ENCODE measurements at regions not wholly inside any gene's neighbourhood (a gene's known extent, or its start where the extent isn't known, plus 50 kb on each side); places are given as distances from the start of the nearest gene placed in this dataset.
A peak's percentile ranks its signal among the peaks of the same experiment; 100 is the strongest.
"Not testable (repeated sequence)": the region's sequence is repeated elsewhere in the genome, so short reads cannot be mapped to it uniquely, and the experiment has no call there.

DNA sequence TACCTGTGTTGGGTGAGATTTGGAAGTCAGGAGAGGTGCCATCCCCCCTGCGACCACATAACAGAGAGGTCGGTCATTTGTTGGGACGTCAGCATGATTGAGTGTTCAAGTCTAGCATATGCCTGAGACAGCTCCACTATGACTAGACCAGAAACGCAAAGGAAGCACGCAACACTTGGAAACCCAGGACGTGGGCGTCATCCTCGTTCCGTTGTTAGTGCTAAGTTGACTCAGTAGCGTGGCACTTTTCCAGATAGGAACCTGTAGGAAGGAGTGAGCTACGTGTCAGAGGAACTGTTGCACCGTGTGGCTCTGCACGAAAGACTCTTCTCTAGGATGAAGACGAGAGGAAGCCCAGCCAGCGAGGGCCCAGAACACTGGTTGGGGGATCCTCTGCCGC lies 431.2 kb upstream of the AMELY start:
- H3K27me3 Mint-ChIP-seq, CTCF ChIA-PET, H3K9me3 Mint-ChIP-seq, POLR2A ChIA-PET: not testable (repeated sequence)
- Mint-ChIP-seq H3K4me3 (peak overlapping the region; percentile 2), H3K36me3 (ENCODE audit: low read depth) (peaks cover 62% of the 10 kb centered on the region), H3K4me1 (peaks cover 57% of the 10 kb centered on the region), H3K27ac (peak overlapping the region; percentile 72)
- DNase-seq = peak; percentile 18

GRCh38 chrY:7339391-7340087 lies 428.0 kb upstream of the AMELY start:
- Mint-ChIP-seq H3K27ac (peak overlapping the region; percentile 91), H3K36me3 (ENCODE audit: low read depth) (peaks cover 72% of the 10 kb centered on the region), H3K4me3 (peak overlapping the region; percentile 51), H3K27me3 (no peaks in the 10 kb centered on the region), H3K9me3 (no peaks in the 10 kb centered on the region), H3K4me1 (peaks cover 79% of the 10 kb centered on the region)
- DNase-seq = peak; percentile 31
- POLR2A ChIA-PET = interaction anchor here (1.6 to 1.7 kb wide), 2 partner anchors 14 to 29 kb away, joined by 5 to 9 read pairs; no protein-coding TSS in a partner anchor
- CTCF ChIA-PET = interaction anchor here (0.5 to 1.3 kb wide), 3 partner anchors 12 to 67 kb away, joined by 3 to 7 read pairs (median 4); no protein-coding TSS in a partner anchor

DNA sequence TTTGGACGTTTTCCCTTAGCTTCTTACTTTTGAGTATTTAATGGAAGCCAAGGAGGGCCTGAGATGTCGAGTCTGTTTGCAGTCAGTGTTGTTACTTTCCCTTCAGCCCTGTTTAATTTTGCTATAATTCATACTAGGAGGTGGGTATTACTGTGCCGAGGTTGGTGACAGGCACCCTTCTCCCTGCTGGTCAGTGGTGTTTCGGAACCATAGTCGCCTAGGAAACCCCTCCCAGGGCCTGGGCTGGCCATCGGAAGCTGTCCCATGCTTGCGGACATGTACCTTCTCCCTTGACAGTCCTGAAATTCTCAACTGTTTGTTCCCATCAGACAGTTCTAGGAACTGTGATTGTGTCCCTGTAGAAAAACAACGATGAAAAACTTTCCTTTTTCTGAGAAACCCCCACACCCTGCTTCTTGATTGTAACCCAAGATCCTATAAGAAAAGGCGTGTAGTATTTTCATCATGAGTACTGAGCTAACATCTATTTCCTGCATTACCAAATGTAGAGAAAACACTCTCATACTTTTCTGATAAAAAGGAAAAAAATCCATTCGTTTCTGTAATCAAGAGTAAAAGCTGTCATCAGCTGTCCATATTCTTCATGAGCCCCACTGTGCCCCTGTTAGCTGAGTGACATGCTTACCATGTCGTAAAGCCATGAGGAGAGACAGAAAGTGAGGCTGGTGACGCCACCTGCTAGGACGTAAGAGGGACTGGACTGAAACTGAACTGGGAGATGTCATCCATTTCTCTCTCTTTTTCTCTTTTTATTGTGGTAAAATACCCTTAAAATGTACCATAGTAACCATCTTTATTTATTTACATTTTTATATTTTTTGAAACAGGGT lies 424.7 kb upstream of the AMELY start:
- CTCF ChIA-PET = interaction anchor here (1.6 kb wide), 1 partner anchor 9 kb away, joined by 7 read pairs; no protein-coding TSS in a partner anchor
- Mint-ChIP-seq H3K4me3 (peak overlapping the region; percentile 64), H3K4me1 (peaks cover 78% of the 10 kb centered on the region), H3K27me3 (no peaks in the 10 kb centered on the region), H3K9me3 (no peaks in the 10 kb centered on the region), H3K27ac (peak overlapping the region; percentile 86), H3K36me3 (ENCODE audit: low read depth) (peaks cover 73% of the 10 kb centered on the region)
- POLR2A ChIA-PET = interaction anchor here (1.0 to 1.6 kb wide), 2 partner anchors 9 to 96 kb away, joined by 3 to 4 read pairs; no protein-coding TSS in a partner anchor
- DNase-seq = peak; percentile 21

- CTCF ChIA-PET = no interaction called here
Observed at GRCh38 chrY:7334449-7334848, 422.9 kb upstream of the AMELY start.

DNA sequence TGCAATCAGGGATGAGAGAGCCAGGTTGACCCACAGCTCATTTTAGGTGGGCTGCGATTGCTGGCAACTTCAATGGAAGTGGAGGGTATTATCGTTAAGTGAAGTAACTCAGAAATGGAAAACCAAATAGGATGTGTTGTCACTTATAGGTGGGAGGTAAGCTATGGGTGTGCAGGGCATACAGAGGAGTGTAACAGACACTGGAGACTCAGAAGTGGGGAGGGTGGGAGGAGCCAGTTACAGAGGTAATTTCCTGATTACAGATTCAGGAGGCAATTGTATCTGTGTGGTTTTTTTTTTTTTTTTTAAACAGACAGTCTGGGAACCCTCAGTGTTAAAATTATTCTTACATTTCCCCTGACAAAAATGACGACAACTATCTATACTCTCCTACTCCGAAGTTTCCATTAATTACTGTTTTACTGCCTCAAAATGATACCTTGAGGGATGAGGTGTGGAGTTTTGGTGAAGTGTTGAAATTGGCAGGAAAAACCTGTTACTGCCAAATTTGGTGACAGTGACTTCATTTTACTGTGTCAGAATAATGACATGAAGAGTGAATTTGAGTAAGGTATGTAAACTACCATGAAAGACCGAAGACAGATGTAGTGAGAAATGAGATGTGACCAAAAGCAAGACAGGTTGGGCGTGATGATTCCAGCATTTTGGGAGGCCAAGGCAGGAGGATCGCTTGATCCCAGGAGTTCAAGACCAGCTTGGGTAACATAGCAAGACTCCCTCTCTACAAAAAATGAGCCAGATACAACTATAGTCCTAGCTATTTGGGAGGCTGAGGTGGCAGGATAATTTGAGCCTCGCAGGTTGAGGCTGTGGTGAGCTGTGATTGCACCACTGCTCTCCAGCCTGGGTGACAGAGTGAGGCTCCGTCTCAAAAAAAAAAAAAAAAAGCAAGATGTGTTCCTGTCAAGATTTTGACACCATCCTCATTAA lies 415.0 kb upstream of the AMELY start:
- Mint-ChIP-seq H3K9me3 (no peaks in the 10 kb centered on the region), H3K27me3 (no peaks in the 10 kb centered on the region), H3K36me3 (ENCODE audit: low read depth) (peaks cover 64% of the 10 kb centered on the region), H3K4me1 (peaks cover 58% of the 10 kb centered on the region), H3K4me3 (peak overlapping the region; percentile 51), H3K27ac (peak overlapping the region; percentile 91)
- DNase-seq = peak; percentile 37
- CTCF ChIA-PET = interaction anchor here (0.7 to 1.8 kb wide), 8 partner anchors 10 to 361 kb away, joined by 3 to 7 read pairs (median 4); no protein-coding TSS in a partner anchor
- POLR2A ChIA-PET = interaction anchor here (0.7 to 2.5 kb wide), 4 partner anchors 9 to 52 kb away, joined by 3 to 9 read pairs (median 4); no protein-coding TSS in a partner anchor

More at GRCh38 chrY:7334449-7334848, 422.9 kb upstream of the AMELY start:
- H3K27me3 Mint-ChIP-seq = no peaks in the 10 kb centered on the region
- peak overlapping the region; percentile 47 for H3K4me3 Mint-ChIP-seq
- peaks cover 74% of the 10 kb centered on the region for H3K4me1 Mint-ChIP-seq
- H3K27ac Mint-ChIP-seq = peak overlapping the region; percentile 84
- no peaks in the 10 kb centered on the region for H3K9me3 Mint-ChIP-seq
- no peak for DNase-seq
- POLR2A ChIA-PET = no interaction called here
- peaks cover 76% of the 10 kb centered on the region for H3K36me3 Mint-ChIP-seq (ENCODE audit: low read depth)

- Mint-ChIP-seq H3K27ac (peak overlapping the region; percentile 91), H3K4me3 (no peak overlapping the region), H3K4me1 (peaks cover 55% of the 10 kb centered on the region), H3K27me3 (no peaks in the 10 kb centered on the region), H3K9me3 (no peaks in the 10 kb centered on the region), H3K36me3 (ENCODE audit: low read depth) (peaks cover 63% of the 10 kb centered on the region)
- POLR2A ChIA-PET = interaction anchor here (1.6 to 2.5 kb wide), 2 partner anchors 14 to 51 kb away, joined by 4 to 9 read pairs; no protein-coding TSS in a partner anchor
- CTCF ChIA-PET = interaction anchor here (0.9 to 1.1 kb wide), 2 partner anchors 15 to 26 kb away, joined by 3 to 4 read pairs; no protein-coding TSS in a partner anchor
- no peak for DNase-seq
Observed at GRCh38 chrY:7325531-7325930, 414.0 kb upstream of the AMELY start.

GRCh38 chrY:7320751-7321150 lies 409.2 kb upstream of the AMELY start:
- Mint-ChIP-seq H3K36me3 (ENCODE audit: low read depth) (peaks cover 68% of the 10 kb centered on the region), H3K27me3 (no peaks in the 10 kb centered on the region), H3K27ac (no peak overlapping the region), H3K4me3 (no peak overlapping the region), H3K4me1 (peaks cover 64% of the 10 kb centered on the region), H3K9me3 (no peaks in the 10 kb centered on the region)
- POLR2A ChIA-PET = no interaction called here
- DNase-seq = no peak
- CTCF ChIA-PET = no interaction called here

DNA sequence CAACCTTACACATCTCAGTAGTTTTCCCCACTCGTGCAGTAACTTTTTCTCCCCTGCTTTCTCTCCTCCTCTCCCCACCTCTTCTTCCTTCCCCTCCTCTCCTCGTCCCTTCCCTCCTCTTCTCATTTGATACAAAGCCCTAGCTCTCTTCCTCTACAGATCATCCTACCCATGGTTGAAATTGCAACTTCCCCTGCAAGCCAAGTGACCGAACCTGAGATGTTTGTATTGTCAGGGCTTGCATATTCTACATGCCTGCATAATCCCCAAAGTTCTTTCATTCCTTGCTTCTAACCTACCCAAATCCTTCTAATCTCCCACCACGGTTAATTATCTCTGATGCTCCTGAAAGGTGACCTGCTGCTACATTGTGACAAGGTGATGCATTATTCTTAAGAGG lies 408.6 kb upstream of the AMELY start:
- Mint-ChIP-seq H3K36me3 (ENCODE audit: low read depth) (peaks cover 62% of the 10 kb centered on the region), H3K27ac (peak overlapping the region; percentile 7), H3K4me1 (peaks cover 63% of the 10 kb centered on the region)
- H3K4me3 Mint-ChIP-seq, H3K27me3 Mint-ChIP-seq, H3K9me3 Mint-ChIP-seq, POLR2A ChIA-PET, DNase-seq, CTCF ChIA-PET: not testable (repeated sequence)

DNA sequence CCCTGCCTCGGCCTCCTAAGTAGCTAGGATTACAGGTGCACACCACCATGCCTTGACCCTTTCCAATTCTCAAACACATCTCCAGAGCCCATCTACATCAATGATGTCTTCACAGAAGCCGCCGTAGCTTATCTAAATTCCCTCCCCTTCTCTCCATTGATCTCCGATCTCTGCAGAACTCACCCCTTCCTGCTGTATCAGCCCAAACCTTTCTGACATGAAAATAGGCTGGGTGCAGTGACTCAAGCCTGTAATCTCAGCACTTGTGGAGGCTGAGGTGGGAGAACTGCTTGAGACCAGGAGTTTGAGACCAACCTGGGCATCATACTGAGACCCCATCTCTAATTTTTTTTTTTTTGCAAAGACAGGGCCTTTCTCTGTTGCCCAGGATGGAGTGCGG lies 406.6 kb upstream of the AMELY start:
- CTCF ChIA-PET = no interaction called here
- Mint-ChIP-seq H3K4me3 (no peak overlapping the region), H3K27me3 (no peaks in the 10 kb centered on the region), H3K4me1 (peaks cover 51% of the 10 kb centered on the region), H3K9me3 (no peaks in the 10 kb centered on the region), H3K36me3 (ENCODE audit: low read depth) (peaks cover 59% of the 10 kb centered on the region), H3K27ac (no peak overlapping the region)
- no peak for DNase-seq
- POLR2A ChIA-PET = no interaction called here

DNA sequence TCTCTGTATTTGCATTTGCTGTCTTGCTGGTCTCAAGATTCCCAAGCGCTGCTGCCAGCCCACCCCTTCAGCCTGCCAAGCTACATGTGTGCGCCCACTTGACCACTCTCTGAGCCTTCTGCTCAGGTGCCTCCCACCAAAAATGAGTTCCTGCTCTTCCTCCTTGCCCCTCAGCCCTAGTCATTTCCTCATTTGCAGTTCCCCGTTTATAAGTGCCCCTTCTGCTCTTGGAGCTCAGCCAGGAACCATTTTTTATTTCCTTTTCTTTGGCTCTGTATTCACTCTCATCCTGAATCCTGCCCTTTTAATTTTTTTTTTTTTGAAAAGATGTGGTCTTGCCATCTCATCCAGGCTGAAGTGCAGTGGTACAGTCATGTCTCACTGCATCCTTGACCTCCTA lies 406.0 kb upstream of the AMELY start:
- POLR2A ChIA-PET = no interaction called here

DNA sequence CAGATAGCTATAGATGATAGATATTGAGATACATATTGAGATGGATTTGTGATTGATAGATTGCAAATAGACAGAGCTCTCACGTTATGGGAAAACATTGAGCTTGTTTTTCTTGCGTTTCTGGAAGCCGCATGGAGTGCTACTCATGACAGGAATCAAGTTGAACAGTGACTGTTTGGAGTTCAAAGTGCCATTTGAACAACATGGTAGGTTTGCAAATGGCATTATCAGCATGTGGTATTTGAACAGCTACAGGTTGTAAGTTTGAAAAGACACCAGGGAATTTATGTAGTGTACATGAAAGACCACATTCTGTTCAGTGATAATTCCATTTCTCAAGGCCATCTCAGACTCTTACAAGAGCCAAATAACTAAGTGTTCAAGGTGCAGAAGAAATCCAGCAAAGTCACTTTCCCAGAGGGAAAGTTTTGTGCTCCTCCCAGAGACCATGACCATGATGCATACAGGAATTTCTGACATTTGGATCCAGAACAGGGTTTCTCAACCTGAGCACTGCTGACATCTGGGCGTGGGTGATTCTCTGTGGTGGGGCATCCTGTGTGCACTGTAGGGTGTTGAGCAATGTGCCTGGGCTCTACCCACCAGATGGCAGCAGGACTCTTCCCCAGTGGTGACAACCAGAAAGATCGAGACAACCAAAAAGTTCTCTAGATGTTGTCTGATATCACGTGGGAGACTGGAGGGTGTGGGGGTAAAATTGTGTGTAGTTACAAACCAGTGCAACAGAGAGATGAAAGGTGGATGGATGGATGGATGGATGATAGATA lies 399.1 kb upstream of the AMELY start:
- POLR2A ChIA-PET = interaction anchor here (1.5 to 1.6 kb wide), 2 partner anchors 29 to 35 kb away, joined by 3 to 5 read pairs; no protein-coding TSS in a partner anchor
- CTCF ChIA-PET = interaction anchor here (0.8 to 1.6 kb wide), 5 partner anchors 10 to 29 kb away, joined by 3 to 7 read pairs (median 3); no protein-coding TSS in a partner anchor
- Mint-ChIP-seq H3K9me3 (no peaks in the 10 kb centered on the region), H3K4me3 (no peak overlapping the region), H3K27ac (peak overlapping the region; percentile 67), H3K4me1 (peaks cover 43% of the 10 kb centered on the region), H3K27me3 (no peaks in the 10 kb centered on the region), H3K36me3 (ENCODE audit: low read depth) (peaks cover 53% of the 10 kb centered on the region)
- DNase-seq = peak; percentile 76

More for the DNA sequence above, 406.0 kb upstream of the AMELY start:
- H3K4me3 Mint-ChIP-seq = no peak overlapping the region
- peaks cover 58% of the 10 kb centered on the region for H3K36me3 Mint-ChIP-seq (ENCODE audit: low read depth)
- H3K27me3 Mint-ChIP-seq = no peaks in the 10 kb centered on the region
- no peaks in the 10 kb centered on the region for H3K9me3 Mint-ChIP-seq
- peak overlapping the region; percentile 58 for H3K27ac Mint-ChIP-seq
- peaks cover 51% of the 10 kb centered on the region for H3K4me1 Mint-ChIP-seq
- CTCF ChIA-PET = no interaction called here
- no peak for DNase-seq

GRCh38 chrY:7308816-7309215 lies 397.3 kb upstream of the AMELY start:
- CTCF ChIA-PET = no interaction called here
- DNase-seq = no peak
- H3K4me1 Mint-ChIP-seq = peaks cover 49% of the 10 kb centered on the region
- H3K36me3 Mint-ChIP-seq (ENCODE audit: low read depth) = peaks cover 59% of the 10 kb centered on the region
- no peak overlapping the region for H3K27ac Mint-ChIP-seq
- POLR2A ChIA-PET = no interaction called here
- H3K4me3 Mint-ChIP-seq = no peak overlapping the region
- H3K27me3 Mint-ChIP-seq = no peaks in the 10 kb centered on the region
- H3K9me3 Mint-ChIP-seq = no peaks in the 10 kb centered on the region

Data from activated CD4-positive, alpha-beta memory T cell treated with anti-CD3 and anti-CD28 coated beads, Interleukin-2, amount 10 ng/mL, durations not matched to agents 7 days and 5 days (primary cell).